IPS DF 4.7 (cell line): ENCODE measurements at regions not wholly inside any gene's neighbourhood (a gene's known extent, or its start where the extent isn't known, plus 50 kb on each side); places are given as distances from the start of the nearest gene placed in this dataset.

ENCODE experiments used
- DNase-seq: peaks from one replicate; pipeline ENCODE4 v3.0.0-alpha.2; 2013; ENCODE audit warnings: low spot score; ENCODE audit errors: extremely low read depth

GRCh38 chr5:5613261-5613990 is 190.9 kb downstream of the ICE1 start:
- DNase-seq, result no peak

GRCh38 chr5:5612096-5612495 is 189.6 kb downstream of the ICE1 start:
- no peak for DNase-seq

- no peak for DNase-seq
Observed at GRCh38 chr5:5609935-5610334, 187.5 kb downstream of the ICE1 start.

GRCh38 chr5:5605170-5605764 is 182.8 kb downstream of the ICE1 start:
- DNase-seq, result no peak

- DNase-seq, result no peak
Observed at GRCh38 chr5:5602554-5602953, 180.1 kb downstream of the ICE1 start.

- DNase-seq, result no peak
Observed at GRCh38 chr5:5598547-5599113, 176.2 kb downstream of the ICE1 start.

- no peak for DNase-seq
Observed at GRCh38 chr5:5593391-5593790, 170.9 kb downstream of the ICE1 start.

GRCh38 chr5:5592541-5592940 is 170.1 kb downstream of the ICE1 start:
- DNase-seq, result no peak

- no peak for DNase-seq
Observed at GRCh38 chr5:5591567-5591966, 169.1 kb downstream of the ICE1 start.

- no peak for DNase-seq
Observed at GRCh38 chr5:5589857-5590256, 167.4 kb downstream of the ICE1 start.

- no peak for DNase-seq
Observed at GRCh38 chr5:5588887-5589826, 166.7 kb downstream of the ICE1 start.

- no peak for DNase-seq
Observed at GRCh38 chr5:5588386-5588785, 165.9 kb downstream of the ICE1 start.

GRCh38 chr5:5587474-5587873 is 165.0 kb downstream of the ICE1 start:
- DNase-seq, result no peak

GRCh38 chr5:5586721-5587120 is 164.2 kb downstream of the ICE1 start:
- no peak for DNase-seq

GRCh38 chr5:5585751-5586341 is 163.4 kb downstream of the ICE1 start:
- no peak for DNase-seq

GRCh38 chr5:5584751-5585150 is 162.3 kb downstream of the ICE1 start:
- no peak for DNase-seq

GRCh38 chr5:5584236-5584745 is 161.8 kb downstream of the ICE1 start:
- DNase-seq, result no peak

- no peak for DNase-seq
Observed at GRCh38 chr5:5583832-5584231, 161.4 kb downstream of the ICE1 start.

GRCh38 chr5:5583023-5583765 is 160.7 kb downstream of the ICE1 start:
- no peak for DNase-seq

- DNase-seq, result no peak
Observed at GRCh38 chr5:5581080-5581479, 158.6 kb downstream of the ICE1 start.

- DNase-seq, result no peak
Observed at GRCh38 chr5:5576744-5577143, 154.3 kb downstream of the ICE1 start.
